Hepatocyte (in vitro differentiated cells): ENCODE measurements at regions not wholly inside any gene's neighbourhood (a gene's known extent, or its start where the extent isn't known, plus 50 kb on each side); places are given as distances from the start of the nearest gene placed in this dataset.

Experiments
- DNase-seq: peaks from one replicate; pipeline ENCODE4 v3.0.0-alpha.2; 2016; ENCODE audit warnings: low spot score
- H2AFZ ChIP-seq: fragments of 200-600 bp; sonication (generic); 2 replicates; pipeline ENCODE4 v1.6.0; 2016; ENCODE audit warnings: antibody characterized with exemption, mild to moderate bottlenecking
- H3K27ac ChIP-seq: fragments of 200-600 bp; sonication (generic); 2 replicates; pipeline ENCODE4 v1.5.1; 2016; ENCODE audit warnings: mild to moderate bottlenecking
- H3K27me3 ChIP-seq: fragments of 200-600 bp; sonication (generic); 2 replicates; pipeline ENCODE4 v1.6.1; 2016
- H3K36me3 ChIP-seq: fragments of 200-600 bp; sonication (generic); replicated peaks from 2 replicates; pipeline ENCODE4 v1.5.1; 2016; ENCODE audit warnings: low read depth; ENCODE audit not compliant: insufficient read depth
- H3K4me1 ChIP-seq: fragments of 200-600 bp; sonication (generic); 2 replicates; pipeline ENCODE4 v1.5.1; 2016; ENCODE audit warnings: mild to moderate bottlenecking, moderate library complexity; ENCODE audit not compliant: insufficient read depth
- H3K4me2 ChIP-seq: fragments of 200-600 bp; sonication (generic); 2 replicates; pipeline ENCODE4 v1.6.0; 2016
- H3K4me3 ChIP-seq: fragments of 200-600 bp; sonication (generic); 2 replicates; pipeline ENCODE4 v1.5.1; 2016; ENCODE audit warnings: mild to moderate bottlenecking
- H3K79me2 ChIP-seq: fragments of 200-600 bp; sonication (generic); 2 replicates; pipeline ENCODE4 v1.6.0; 2017; ENCODE audit warnings: mild to moderate bottlenecking
- H3K9me2 ChIP-seq: fragments of 200-600 bp; sonication (generic); replicated peaks from 2 replicates; pipeline ENCODE4 v1.6.0; 2017; ENCODE audit warnings: mild to moderate bottlenecking; ENCODE audit not compliant: insufficient read depth
- H3K9me3 ChIP-seq: fragments of 200-600 bp; sonication (generic); 2 replicates; pipeline ENCODE4 v1.5.1; 2016; ENCODE audit warnings: low read depth, mild to moderate bottlenecking
- H4K20me1 ChIP-seq: fragments of 200-600 bp; sonication (generic); 2 replicates; pipeline ENCODE4 v1.6.0; 2016; ENCODE audit warnings: mild to moderate bottlenecking; ENCODE audit not compliant: insufficient read depth, poor library complexity, severe bottlenecking
- EZH2 ChIP-seq: fragments of 200-600 bp; sonication (generic); IDR thresholded peaks from 2 replicates; pipeline ENCODE4 v1.6.1; 2016; ENCODE audit warnings: antibody characterized with exemption, mild to moderate bottlenecking, borderline replicate concordance
- EZH2phosphoT487 ChIP-seq: fragments of 200-600 bp; sonication (generic); IDR thresholded peaks from one replicate; pipeline ENCODE4 v1.6.1; 2018; ENCODE audit warnings: antibody characterized with exemption, mild to moderate bottlenecking, low read depth, moderate library complexity; ENCODE audit not compliant: unreplicated experiment, severe bottlenecking
- WGBS: methylation state at CpG from one replicate; pipeline ENCODE4 v1.1.6; 2016; ENCODE audit warnings: low lambda C conversion rate; ENCODE audit errors: missing lambda C conversion rate; 5-methylcytosine and 5-hydroxymethylcytosine counted together
- TF ChIP-seq, protein P1 (sequence below): fragments of 200-600 bp; sonication (generic); IDR thresholded peaks from 2 replicates; pipeline ENCODE4 v1.5.1; 2016; ENCODE audit warnings: antibody characterized with exemption, mild to moderate bottlenecking; ENCODE audit not compliant: poor library complexity

DNA sequence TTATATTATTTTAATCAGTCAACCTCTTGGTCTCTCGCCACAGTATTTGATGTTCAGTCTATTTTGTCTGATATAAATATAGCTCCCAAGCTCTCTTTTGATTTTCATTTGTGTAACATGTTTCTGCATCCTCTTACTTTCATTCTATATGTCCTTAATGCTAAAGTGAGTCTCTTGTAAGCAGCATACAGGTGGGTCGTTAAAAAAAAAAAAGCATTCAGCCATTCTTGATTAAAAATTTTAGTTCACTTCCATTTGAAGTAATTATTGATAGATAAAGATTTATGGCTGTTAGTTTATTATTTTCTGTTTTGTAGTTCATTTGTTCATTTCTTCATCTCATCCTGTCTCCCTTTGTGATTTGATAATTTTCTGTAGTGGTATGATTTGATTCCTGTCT lies 229.1 kb downstream of the GUCY2F start:
- no peak overlapping the region for H3K4me2 ChIP-seq
- H4K20me1 ChIP-seq: no peaks in the 10 kb centered on the region
- H3K4me1 ChIP-seq: no peaks in the 10 kb centered on the region
- no peak overlapping the region for H2AFZ ChIP-seq
- H3K27ac ChIP-seq: no peak overlapping the region
- H3K9me2 ChIP-seq: no peaks in the 10 kb centered on the region
- 85% methylated on average over 2 of the region's 2 CpGs for WGBS
- H3K9me3 ChIP-seq: no peaks in the 10 kb centered on the region
- no peaks in the 10 kb centered on the region for H3K79me2 ChIP-seq
- H3K36me3 ChIP-seq: no peaks in the 10 kb centered on the region
- TF ChIP-seq EZH2phosphoT487 (no peak), EZH2 (no peak)
- TF ChIP-seq, protein P1, sequence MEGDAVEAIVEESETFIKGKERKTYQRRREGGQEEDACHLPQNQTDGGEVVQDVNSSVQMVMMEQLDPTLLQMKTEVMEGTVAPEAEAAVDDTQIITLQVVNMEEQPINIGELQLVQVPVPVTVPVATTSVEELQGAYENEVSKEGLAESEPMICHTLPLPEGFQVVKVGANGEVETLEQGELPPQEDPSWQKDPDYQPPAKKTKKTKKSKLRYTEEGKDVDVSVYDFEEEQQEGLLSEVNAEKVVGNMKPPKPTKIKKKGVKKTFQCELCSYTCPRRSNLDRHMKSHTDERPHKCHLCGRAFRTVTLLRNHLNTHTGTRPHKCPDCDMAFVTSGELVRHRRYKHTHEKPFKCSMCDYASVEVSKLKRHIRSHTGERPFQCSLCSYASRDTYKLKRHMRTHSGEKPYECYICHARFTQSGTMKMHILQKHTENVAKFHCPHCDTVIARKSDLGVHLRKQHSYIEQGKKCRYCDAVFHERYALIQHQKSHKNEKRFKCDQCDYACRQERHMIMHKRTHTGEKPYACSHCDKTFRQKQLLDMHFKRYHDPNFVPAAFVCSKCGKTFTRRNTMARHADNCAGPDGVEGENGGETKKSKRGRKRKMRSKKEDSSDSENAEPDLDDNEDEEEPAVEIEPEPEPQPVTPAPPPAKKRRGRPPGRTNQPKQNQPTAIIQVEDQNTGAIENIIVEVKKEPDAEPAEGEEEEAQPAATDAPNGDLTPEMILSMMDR: no peak
- no peak overlapping the region for H3K4me3 ChIP-seq
- DNase-seq: no peak
- no peaks in the 10 kb centered on the region for H3K27me3 ChIP-seq

GRCh38 chrX:109218761-109219160 lies 263.1 kb downstream of the GUCY2F start:
- H3K4me2 ChIP-seq: no peak overlapping the region
- H3K9me2 ChIP-seq: no peaks in the 10 kb centered on the region
- H3K4me1 ChIP-seq: no peaks in the 10 kb centered on the region
- no peak for DNase-seq
- 17% methylated on average over 1 of the region's 1 CpG for WGBS
- H3K79me2 ChIP-seq: no peaks in the 10 kb centered on the region
- H3K27me3 ChIP-seq: no peaks in the 10 kb centered on the region
- TF ChIP-seq EZH2: no peak
- no peak for TF ChIP-seq EZH2phosphoT487
- TF ChIP-seq, protein P1: no peak
- H4K20me1 ChIP-seq: no peaks in the 10 kb centered on the region
- H2AFZ ChIP-seq: no peak overlapping the region
- H3K27ac ChIP-seq: no peak overlapping the region
- peaks cover 6% of the 10 kb centered on the region for H3K9me3 ChIP-seq
- no peaks in the 10 kb centered on the region for H3K36me3 ChIP-seq
- no peak overlapping the region for H3K4me3 ChIP-seq

DNA sequence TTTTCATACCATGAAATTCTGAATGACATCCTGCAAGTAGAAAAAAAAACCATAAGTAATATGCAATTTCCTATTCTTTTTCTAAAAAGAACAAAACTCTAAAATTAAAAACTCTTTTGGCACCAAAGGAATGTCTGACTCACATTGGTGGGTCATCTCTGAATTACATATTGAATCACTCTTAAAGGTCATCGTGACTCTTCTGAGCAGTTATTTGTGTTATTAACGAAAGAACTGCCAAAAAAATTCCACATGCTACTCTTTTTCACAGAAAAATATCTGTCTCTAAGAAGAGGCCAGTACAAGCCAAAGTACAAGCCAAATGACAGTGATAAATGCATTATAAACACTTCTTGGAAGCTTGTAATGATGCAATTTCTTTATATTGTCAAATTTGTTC lies 282.2 kb downstream of the GUCY2F start:
- Histone ChIP-seq H2AFZ (no peak overlapping the region), H3K27ac (no peak overlapping the region)
- WGBS: 68% methylated on average over 2 of the region's 2 CpGs

More for the DNA sequence above, 282.2 kb downstream of the GUCY2F start:
- no peak for TF ChIP-seq EZH2
- TF ChIP-seq EZH2phosphoT487: no peak
- TF ChIP-seq, protein P1: no peak
- no peak for DNase-seq
- H3K36me3 ChIP-seq: no peaks in the 10 kb centered on the region
- H3K4me1 ChIP-seq: no peaks in the 10 kb centered on the region
- H3K79me2 ChIP-seq: no peaks in the 10 kb centered on the region
- no peak overlapping the region for H3K4me3 ChIP-seq
- no peaks in the 10 kb centered on the region for H3K9me3 ChIP-seq
- H4K20me1 ChIP-seq: no peaks in the 10 kb centered on the region
- H3K4me2 ChIP-seq: no peak overlapping the region
- H3K9me2 ChIP-seq: no peaks in the 10 kb centered on the region
- no peaks in the 10 kb centered on the region for H3K27me3 ChIP-seq
